Ishikawa (cell line): ENCODE measurements at regions not wholly inside any gene's neighbourhood (a gene's known extent, or its start where the extent isn't known, plus 50 kb on each side); places are given as distances from the start of the nearest gene placed in this dataset.

Experiments
- CEBPB ChIP-seq: IDR thresholded peaks from 2 replicates; pipeline ENCODE4 v1.6.1; 2012
- CREB1 ChIP-seq: IDR thresholded peaks from 2 replicates; pipeline ENCODE4 v1.6.1; 2012; ENCODE audit warnings: low read depth
- EGR1 ChIP-seq: IDR thresholded peaks from 2 replicates; pipeline ENCODE4 v1.6.1; 2012
- EP300 ChIP-seq: IDR thresholded peaks from 2 replicates; pipeline ENCODE4 v1.6.1; 2012; ENCODE audit warnings: borderline replicate concordance
- FOXM1 ChIP-seq: IDR thresholded peaks from 2 replicates; pipeline ENCODE4 v1.6.1; 2012; ENCODE audit warnings: low read depth, borderline replicate concordance
- NFIC ChIP-seq: IDR thresholded peaks from 2 replicates; pipeline ENCODE4 v1.6.1; 2012
- RAD21 ChIP-seq: IDR thresholded peaks from 2 replicates; pipeline ENCODE4 v1.6.1; 2012; ENCODE audit warnings: low read depth
- TAF1 ChIP-seq: IDR thresholded peaks from 2 replicates; pipeline ENCODE4 v1.6.1; 2012; ENCODE audit warnings: low read depth, mild to moderate bottlenecking
- TCF12 ChIP-seq: IDR thresholded peaks from 2 replicates; pipeline ENCODE4 v1.6.1; 2012; ENCODE audit warnings: low read depth
- TEAD4 ChIP-seq: IDR thresholded peaks from 2 replicates; pipeline ENCODE4 v1.6.1; 2012
- YY1 ChIP-seq: IDR thresholded peaks from 2 replicates; pipeline ENCODE4 v1.6.1; 2012; ENCODE audit warnings: low read depth
- ZBTB7A ChIP-seq: IDR thresholded peaks from 2 replicates; pipeline ENCODE4 v1.6.1; 2012; ENCODE audit warnings: low read depth
- TF ChIP-seq, protein P1 (sequence below): IDR thresholded peaks from 2 replicates; pipeline ENCODE4 v1.6.1; 2012
- TF ChIP-seq, protein P2 (sequence below): IDR thresholded peaks from 2 replicates; pipeline ENCODE4 v1.6.1; 2012; ENCODE audit warnings: low read depth, mild to moderate bottlenecking
- TF ChIP-seq, protein P3 (sequence below): IDR thresholded peaks from 2 replicates; pipeline ENCODE4 v1.6.1; 2012

DNA sequence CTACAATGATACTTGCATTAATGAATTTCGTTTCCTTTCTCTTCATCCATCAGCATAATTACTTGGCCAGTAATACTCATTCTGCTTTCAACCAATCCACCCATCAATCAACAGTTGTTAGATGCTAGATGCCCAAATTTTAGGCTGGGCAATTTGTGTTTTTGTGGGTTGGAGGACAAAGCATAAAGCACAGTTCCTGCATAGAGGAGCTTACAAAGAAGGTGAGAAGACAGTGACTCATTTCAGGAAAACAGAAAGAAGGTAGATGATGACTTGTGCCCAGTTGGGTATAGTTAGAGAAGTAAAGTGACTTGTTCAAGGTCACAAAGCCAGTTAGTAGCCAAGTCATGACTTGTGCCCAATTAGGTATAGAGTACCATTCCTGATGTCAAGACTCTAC lies 1186.8 kb upstream of the CELF4 start:
- TF ChIP-seq TEAD4 (no peak), NFIC (no peak), RAD21 (no peak), CEBPB (no peak), TCF12 (no peak)
- TF ChIP-seq, protein P1, sequence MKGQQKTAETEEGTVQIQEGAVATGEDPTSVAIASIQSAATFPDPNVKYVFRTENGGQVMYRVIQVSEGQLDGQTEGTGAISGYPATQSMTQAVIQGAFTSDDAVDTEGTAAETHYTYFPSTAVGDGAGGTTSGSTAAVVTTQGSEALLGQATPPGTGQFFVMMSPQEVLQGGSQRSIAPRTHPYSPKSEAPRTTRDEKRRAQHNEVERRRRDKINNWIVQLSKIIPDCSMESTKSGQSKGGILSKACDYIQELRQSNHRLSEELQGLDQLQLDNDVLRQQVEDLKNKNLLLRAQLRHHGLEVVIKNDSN = no peak
- TF ChIP-seq, protein P2, sequence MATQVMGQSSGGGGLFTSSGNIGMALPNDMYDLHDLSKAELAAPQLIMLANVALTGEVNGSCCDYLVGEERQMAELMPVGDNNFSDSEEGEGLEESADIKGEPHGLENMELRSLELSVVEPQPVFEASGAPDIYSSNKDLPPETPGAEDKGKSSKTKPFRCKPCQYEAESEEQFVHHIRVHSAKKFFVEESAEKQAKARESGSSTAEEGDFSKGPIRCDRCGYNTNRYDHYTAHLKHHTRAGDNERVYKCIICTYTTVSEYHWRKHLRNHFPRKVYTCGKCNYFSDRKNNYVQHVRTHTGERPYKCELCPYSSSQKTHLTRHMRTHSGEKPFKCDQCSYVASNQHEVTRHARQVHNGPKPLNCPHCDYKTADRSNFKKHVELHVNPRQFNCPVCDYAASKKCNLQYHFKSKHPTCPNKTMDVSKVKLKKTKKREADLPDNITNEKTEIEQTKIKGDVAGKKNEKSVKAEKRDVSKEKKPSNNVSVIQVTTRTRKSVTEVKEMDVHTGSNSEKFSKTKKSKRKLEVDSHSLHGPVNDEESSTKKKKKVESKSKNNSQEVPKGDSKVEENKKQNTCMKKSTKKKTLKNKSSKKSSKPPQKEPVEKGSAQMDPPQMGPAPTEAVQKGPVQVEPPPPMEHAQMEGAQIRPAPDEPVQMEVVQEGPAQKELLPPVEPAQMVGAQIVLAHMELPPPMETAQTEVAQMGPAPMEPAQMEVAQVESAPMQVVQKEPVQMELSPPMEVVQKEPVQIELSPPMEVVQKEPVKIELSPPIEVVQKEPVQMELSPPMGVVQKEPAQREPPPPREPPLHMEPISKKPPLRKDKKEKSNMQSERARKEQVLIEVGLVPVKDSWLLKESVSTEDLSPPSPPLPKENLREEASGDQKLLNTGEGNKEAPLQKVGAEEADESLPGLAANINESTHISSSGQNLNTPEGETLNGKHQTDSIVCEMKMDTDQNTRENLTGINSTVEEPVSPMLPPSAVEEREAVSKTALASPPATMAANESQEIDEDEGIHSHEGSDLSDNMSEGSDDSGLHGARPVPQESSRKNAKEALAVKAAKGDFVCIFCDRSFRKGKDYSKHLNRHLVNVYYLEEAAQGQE = no peak

DNA sequence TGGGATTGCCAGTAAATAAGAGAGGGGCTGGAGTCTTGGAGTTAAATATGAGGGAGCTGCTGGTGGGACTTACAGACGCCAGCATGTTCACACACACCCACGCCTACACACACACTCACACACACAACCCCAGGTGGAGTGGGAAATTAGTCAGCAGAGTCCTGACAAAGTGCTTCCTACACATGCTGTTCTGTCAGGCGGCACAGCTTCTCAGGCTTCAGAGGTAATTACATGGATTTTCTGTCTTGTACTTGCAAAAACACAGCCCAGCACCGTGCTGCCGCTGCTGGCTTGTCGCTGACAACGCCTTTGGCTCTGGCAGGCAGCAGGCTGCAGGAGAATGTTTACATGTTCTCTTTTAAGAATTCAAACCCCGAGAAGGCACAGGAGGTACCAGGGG lies 1186.3 kb upstream of the CELF4 start:
- TF ChIP-seq ZBTB7A (no peak), FOXM1 (no peak), CEBPB (no peak), TCF12 (no peak), CREB1 (no peak), TAF1 (no peak), NFIC (no peak), RAD21 (no peak), TEAD4 (no peak), EP300 (no peak), EGR1 (no peak), YY1 (no peak)
- TF ChIP-seq, protein P1 = no peak
- TF ChIP-seq, protein P3, sequence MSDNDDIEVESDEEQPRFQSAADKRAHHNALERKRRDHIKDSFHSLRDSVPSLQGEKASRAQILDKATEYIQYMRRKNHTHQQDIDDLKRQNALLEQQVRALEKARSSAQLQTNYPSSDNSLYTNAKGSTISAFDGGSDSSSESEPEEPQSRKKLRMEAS = no peak
- TF ChIP-seq, protein P2 = no peak

DNA sequence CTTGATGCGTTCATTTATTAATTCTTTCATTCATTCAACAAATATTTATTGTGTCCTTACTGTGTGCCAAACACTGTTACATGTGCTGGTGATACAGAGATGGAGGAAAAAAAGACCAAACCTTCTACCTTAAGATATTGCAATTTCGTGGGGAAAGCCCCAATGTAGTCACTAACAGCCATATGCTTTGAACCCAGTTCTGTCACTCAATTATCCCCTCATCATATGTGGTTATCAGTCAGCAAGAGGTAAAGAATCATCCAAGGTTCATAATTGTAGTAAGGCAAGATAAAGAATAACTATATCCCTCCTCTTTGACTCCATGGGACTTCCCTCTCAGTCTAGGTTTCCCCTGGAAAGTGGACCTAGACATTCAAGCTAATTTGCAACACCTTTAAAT lies 1185.6 kb upstream of the CELF4 start:
- TF ChIP-seq TCF12 (no peak), ZBTB7A (no peak), RAD21 (no peak)
- TF ChIP-seq, protein P1 = no peak
- TF ChIP-seq, protein P2 = no peak

DNA sequence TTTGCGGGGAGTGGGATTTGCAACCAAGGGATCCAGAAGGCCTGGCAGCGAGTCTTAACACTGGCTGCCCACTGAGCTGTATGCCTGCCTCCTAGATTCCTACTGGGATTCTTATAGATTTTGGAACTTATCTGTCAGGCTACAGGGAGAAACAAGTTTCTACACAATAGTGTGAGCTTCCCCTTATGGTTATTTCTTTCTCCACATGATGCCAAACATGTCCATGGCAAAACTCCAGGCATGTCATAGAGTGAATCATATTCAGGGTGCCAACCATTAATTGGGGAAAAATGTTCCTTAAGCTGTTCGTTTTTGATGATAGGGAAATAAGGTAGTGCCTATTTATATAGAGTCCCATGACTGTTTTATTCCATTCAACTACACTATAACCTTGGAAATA lies 1185.2 kb upstream of the CELF4 start:
- TF ChIP-seq TCF12 (no peak), TEAD4 (no peak), EP300 (no peak), EGR1 (no peak), TAF1 (no peak), CREB1 (no peak), NFIC (no peak), FOXM1 (no peak), ZBTB7A (no peak), CEBPB (no peak), YY1 (no peak), RAD21 (no peak)
- TF ChIP-seq, protein P1 = no peak
- TF ChIP-seq, protein P3 = no peak
- TF ChIP-seq, protein P2 = no peak
